ENCODE measurements at regions not wholly inside any gene's neighbourhood (a gene's known extent, or its start where the extent isn't known, plus 50 kb on each side); places are given as distances from the start of the nearest gene placed in this dataset.

GRCh38 chr11:95388086-95388485 is 157.1 kb upstream of the SESN3 start:
- no peaks in the 10 kb centered on the region for H3K36me3 ChIP-seq (ENCODE audit: insufficient read depth, low read length)
- H3K9me3 ChIP-seq (ENCODE audit: control insufficient read depth, insufficient read depth, low read length), result no peaks in the 10 kb centered on the region
- H3K4me1 ChIP-seq (ENCODE audit: insufficient read depth, low read length), result no peaks in the 10 kb centered on the region
- H3K9ac ChIP-seq (ENCODE audit: low read depth, low read length), result no peak overlapping the region

DNA sequence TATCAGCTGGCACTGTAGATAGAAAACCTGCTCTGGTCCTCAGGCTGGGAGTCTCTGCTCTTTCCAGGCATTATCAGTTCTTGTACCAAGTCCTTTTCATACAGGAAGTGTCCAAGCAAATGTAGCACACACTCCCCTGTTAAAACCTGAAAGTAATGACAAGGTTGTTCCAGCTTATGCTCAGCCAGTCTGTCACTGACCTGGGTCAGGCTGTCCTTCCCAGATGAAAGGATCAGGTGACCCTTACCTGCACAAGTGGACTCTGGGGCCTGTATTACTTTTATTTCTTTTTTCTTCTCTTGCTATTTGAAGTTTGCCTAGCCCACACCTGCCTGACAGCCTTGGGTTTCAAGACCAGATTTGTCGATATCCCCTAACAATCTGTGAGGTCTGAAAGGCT is 156.3 kb upstream of the SESN3 start:
- Histone ChIP-seq H3K9ac (ENCODE audit: low read depth, low read length) (no peak overlapping the region), H3K36me3 (ENCODE audit: insufficient read depth, low read length) (no peaks in the 10 kb centered on the region), H3K4me1 (ENCODE audit: insufficient read depth, low read length) (no peaks in the 10 kb centered on the region), H3K9me3 (ENCODE audit: control insufficient read depth, insufficient read depth, low read length) (no peaks in the 10 kb centered on the region)

DNA sequence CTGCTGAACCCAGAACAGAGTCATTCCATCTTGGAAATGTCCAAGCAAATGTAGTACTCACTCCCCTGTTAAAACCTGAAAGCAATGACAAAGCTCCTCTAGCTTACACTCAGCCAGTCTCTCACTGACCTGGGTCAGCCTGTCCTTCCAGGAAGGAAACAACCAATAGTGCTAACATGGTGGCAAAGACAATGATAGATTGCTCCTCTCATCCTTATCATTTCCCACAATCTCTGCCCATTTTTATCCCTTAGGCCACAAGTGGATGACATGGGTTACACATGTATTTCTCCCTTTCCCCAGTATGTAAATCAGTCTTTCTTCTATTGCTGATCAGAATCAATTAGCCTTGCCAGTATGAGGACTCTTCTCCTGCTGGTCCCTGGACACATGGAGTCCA is 154.6 kb upstream of the SESN3 start:
- H3K36me3 ChIP-seq (ENCODE audit: insufficient read depth, low read length), result no peaks in the 10 kb centered on the region
- H3K9ac ChIP-seq (ENCODE audit: low read depth, low read length), result no peak overlapping the region
- H3K9me3 ChIP-seq (ENCODE audit: control insufficient read depth, insufficient read depth, low read length), result no peaks in the 10 kb centered on the region
- no peaks in the 10 kb centered on the region for H3K4me1 ChIP-seq (ENCODE audit: insufficient read depth, low read length)

- H3K36me3 ChIP-seq (ENCODE audit: insufficient read depth, low read length), result no peaks in the 10 kb centered on the region
- H3K9ac ChIP-seq (ENCODE audit: low read depth, low read length), result no peak overlapping the region
- H3K9me3 ChIP-seq (ENCODE audit: control insufficient read depth, insufficient read depth, low read length), result no peaks in the 10 kb centered on the region
- H3K4me1 ChIP-seq (ENCODE audit: insufficient read depth, low read length), result peaks cover 14% of the 10 kb centered on the region
Observed at GRCh38 chr11:95379479-95379878, 148.5 kb upstream of the SESN3 start.

- H3K9ac ChIP-seq (ENCODE audit: low read depth, low read length), result no peak overlapping the region
- H3K36me3 ChIP-seq (ENCODE audit: insufficient read depth, low read length), result no peaks in the 10 kb centered on the region
- H3K9me3 ChIP-seq (ENCODE audit: control insufficient read depth, insufficient read depth, low read length), result no peaks in the 10 kb centered on the region
- peaks cover 14% of the 10 kb centered on the region for H3K4me1 ChIP-seq (ENCODE audit: insufficient read depth, low read length)
Observed at GRCh38 chr11:95378789-95379188, 147.8 kb upstream of the SESN3 start.

DNA sequence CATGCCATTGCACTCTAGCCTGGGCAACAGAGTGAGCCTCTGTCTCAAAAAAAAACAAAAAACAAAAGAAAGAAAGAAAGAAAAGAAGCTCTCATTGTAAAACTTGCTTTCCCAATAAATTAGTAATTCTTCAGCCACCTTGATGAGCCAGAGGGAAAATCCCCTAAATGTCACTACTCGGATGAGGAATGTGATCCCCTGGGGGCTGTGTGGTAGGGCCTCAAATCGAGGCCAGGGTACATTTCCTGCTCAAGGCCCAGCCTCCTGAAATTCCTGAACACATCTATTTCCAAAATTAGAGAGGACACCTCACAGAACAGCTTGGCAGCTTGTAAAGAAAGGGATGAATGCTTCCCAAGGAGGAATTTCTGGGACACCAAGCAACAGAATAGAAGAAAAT is 147.1 kb upstream of the SESN3 start:
- no peaks in the 10 kb centered on the region for H3K9me3 ChIP-seq (ENCODE audit: control insufficient read depth, insufficient read depth, low read length)
- peaks cover 14% of the 10 kb centered on the region for H3K4me1 ChIP-seq (ENCODE audit: insufficient read depth, low read length)
- no peaks in the 10 kb centered on the region for H3K36me3 ChIP-seq (ENCODE audit: insufficient read depth, low read length)
- H3K9ac ChIP-seq (ENCODE audit: low read depth, low read length), result no peak overlapping the region

GRCh38 chr11:95375886-95376285 is 144.9 kb upstream of the SESN3 start:
- Histone ChIP-seq H3K9ac (ENCODE audit: low read depth, low read length) (no peak overlapping the region), H3K4me1 (ENCODE audit: insufficient read depth, low read length) (peaks cover 14% of the 10 kb centered on the region), H3K36me3 (ENCODE audit: insufficient read depth, low read length) (no peaks in the 10 kb centered on the region), H3K9me3 (ENCODE audit: control insufficient read depth, insufficient read depth, low read length) (no peaks in the 10 kb centered on the region)

GRCh38 chr11:95375451-95375850 is 144.4 kb upstream of the SESN3 start:
- Histone ChIP-seq H3K36me3 (ENCODE audit: insufficient read depth, low read length) (no peaks in the 10 kb centered on the region), H3K4me1 (ENCODE audit: insufficient read depth, low read length) (peaks cover 14% of the 10 kb centered on the region), H3K9ac (ENCODE audit: low read depth, low read length) (no peak overlapping the region), H3K9me3 (ENCODE audit: control insufficient read depth, insufficient read depth, low read length) (no peaks in the 10 kb centered on the region)

DNA sequence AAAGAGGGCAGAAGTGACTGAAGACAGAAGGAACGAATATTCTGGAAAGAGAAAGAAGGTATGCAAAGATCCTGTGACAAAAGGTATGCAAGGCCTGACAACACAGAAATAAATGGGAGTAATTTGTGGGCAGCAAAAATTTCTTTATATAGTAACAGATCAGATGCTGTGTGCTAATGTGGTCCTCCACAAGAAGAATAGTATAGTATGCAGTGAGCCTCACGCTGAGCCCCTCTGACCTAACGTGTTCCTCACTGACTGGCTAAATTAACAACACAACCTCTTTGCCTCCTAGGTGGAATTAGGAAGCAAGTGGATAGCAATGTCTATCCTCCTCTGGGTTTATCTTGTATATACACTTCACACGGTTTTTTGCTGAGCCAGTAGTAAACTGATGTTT is 143.1 kb upstream of the SESN3 start:
- H3K9ac ChIP-seq (ENCODE audit: low read depth, low read length), result no peak overlapping the region
- no peaks in the 10 kb centered on the region for H3K9me3 ChIP-seq (ENCODE audit: control insufficient read depth, insufficient read depth, low read length)
- H3K36me3 ChIP-seq (ENCODE audit: insufficient read depth, low read length), result no peaks in the 10 kb centered on the region
- peaks cover 14% of the 10 kb centered on the region for H3K4me1 ChIP-seq (ENCODE audit: insufficient read depth, low read length)

DNA sequence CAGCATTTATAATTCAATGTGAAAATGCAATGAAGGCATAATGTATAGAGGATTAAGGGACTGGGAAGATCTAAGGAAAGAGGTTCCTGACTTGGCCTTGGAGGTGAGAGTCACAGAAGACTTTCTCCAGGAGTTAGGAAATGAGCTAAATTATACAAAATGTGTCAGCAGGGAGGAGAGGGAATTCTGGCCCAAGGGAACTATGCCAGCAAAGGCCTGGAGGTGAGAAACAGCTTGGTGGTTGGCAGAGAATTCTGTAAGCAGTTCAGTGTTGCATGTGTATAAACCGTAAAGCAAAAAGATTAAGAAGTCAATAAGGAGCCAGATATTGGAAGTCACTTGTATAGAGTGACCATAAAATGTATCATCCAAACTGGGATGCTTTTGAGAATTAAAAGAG is 142.2 kb upstream of the SESN3 start:
- Histone ChIP-seq H3K4me1 (ENCODE audit: insufficient read depth, low read length) (peaks cover 5% of the 10 kb centered on the region), H3K36me3 (ENCODE audit: insufficient read depth, low read length) (no peaks in the 10 kb centered on the region), H3K9ac (ENCODE audit: low read depth, low read length) (no peak overlapping the region), H3K9me3 (ENCODE audit: control insufficient read depth, insufficient read depth, low read length) (no peaks in the 10 kb centered on the region)

- H3K9ac ChIP-seq (ENCODE audit: low read depth, low read length), result no peak overlapping the region
- no peaks in the 10 kb centered on the region for H3K4me1 ChIP-seq (ENCODE audit: insufficient read depth, low read length)
Observed at GRCh38 chr11:95372097-95372656, 141.2 kb upstream of the SESN3 start.

DNA sequence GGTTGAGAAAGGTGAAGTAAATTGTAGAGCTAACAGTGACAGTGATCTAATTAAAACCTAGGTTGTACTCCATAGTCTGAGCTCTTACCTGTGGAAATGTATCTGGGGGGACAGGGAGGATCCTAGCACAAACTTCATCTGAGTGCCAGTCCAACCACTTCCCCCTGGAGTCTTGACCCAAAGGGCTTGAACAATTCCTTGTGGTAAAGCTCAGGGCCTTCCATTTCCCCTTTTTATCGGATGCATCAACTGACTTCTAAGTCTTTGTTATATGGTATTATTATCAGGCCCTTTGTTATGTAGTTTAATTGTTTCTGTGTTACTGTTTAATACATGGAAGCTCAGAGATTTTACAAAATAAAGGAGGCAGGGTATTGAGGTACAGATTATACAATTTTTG is 140.2 kb upstream of the SESN3 start:
- Histone ChIP-seq H3K9me3 (ENCODE audit: control insufficient read depth, insufficient read depth, low read length) (no peaks in the 10 kb centered on the region), H3K36me3 (ENCODE audit: insufficient read depth, low read length) (no peaks in the 10 kb centered on the region), H3K4me1 (ENCODE audit: insufficient read depth, low read length) (no peaks in the 10 kb centered on the region), H3K9ac (ENCODE audit: low read depth, low read length) (no peak overlapping the region)

More at GRCh38 chr11:95372097-95372656, 141.2 kb upstream of the SESN3 start:
- Histone ChIP-seq H3K9me3 (ENCODE audit: control insufficient read depth, insufficient read depth, low read length) (no peaks in the 10 kb centered on the region), H3K36me3 (ENCODE audit: insufficient read depth, low read length) (no peaks in the 10 kb centered on the region)

DNA sequence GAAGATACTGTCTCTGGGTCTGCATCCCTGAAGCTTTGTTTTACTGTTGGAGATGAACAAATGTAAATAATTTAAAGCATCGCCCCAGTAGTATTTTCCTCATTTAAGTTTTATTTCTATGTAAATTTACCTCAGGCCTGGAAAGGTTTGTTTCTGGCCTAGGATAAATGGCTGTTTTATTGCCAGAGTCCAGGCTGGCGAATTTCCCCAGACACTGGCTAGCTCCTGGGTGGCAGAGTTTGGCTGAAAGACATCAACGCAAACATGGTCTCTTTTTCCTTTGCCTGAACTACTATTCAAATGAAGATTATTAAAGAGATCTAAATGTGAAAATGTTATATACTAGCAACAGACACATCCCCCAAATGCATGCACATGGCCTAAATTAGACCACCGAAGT is 136.7 kb upstream of the SESN3 start:
- Histone ChIP-seq H3K9ac (ENCODE audit: low read depth, low read length) (no peak overlapping the region), H3K9me3 (ENCODE audit: control insufficient read depth, insufficient read depth, low read length) (no peaks in the 10 kb centered on the region), H3K4me1 (ENCODE audit: insufficient read depth, low read length) (peaks cover 14% of the 10 kb centered on the region), H3K36me3 (ENCODE audit: insufficient read depth, low read length) (no peaks in the 10 kb centered on the region)

GRCh38 chr11:95365348-95365747 is 134.3 kb upstream of the SESN3 start:
- Histone ChIP-seq H3K9me3 (ENCODE audit: control insufficient read depth, insufficient read depth, low read length) (no peaks in the 10 kb centered on the region), H3K36me3 (ENCODE audit: insufficient read depth, low read length) (no peaks in the 10 kb centered on the region; the same call in 1 of the 2 replicates), H3K9ac (ENCODE audit: low read depth, low read length) (no peak overlapping the region), H3K4me1 (ENCODE audit: insufficient read depth, low read length) (peaks cover 19% of the 10 kb centered on the region)

DNA sequence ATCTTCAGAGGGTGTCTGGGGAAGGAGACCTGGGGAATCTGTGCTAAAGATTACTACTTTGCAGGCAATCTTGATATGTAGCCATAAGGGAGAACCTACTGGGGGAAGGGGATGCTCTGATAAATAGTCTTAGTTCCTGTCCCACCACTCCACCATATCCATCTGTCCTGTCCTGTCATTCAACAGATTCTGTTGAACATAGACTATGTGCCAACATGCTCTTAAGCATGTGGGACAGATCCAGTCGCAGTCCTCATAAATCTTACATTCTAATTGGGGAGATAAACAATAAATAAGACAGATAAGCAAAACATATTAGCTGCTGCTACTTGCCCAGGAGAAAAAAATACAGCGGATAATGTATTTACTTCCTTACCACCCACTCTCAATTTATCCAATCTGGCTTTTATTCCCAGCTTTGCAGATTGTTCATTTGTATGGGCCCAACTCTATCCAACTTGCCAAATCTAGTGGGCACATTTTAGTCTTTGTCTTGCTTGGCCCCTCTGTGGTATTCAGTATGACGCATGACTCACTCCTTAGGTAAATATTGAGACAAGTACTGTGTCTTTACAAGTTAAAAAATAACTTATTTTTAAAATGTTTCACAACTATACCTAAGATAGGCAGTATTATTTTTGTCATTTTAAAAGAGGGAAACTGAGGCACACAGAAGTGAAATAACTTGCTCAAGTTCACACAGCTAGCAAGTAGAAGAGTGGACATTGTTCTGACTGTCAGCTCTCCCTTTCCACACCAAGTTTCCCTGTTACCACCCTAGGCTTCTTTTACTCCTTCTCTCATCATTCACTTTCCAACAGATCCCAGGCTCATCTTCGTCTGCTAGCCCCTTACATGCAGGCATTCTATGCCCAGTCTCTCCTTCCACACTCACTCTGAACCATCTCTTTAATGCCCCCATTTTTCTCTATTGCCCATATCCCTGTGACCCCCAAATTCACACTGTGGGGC is 133.6 kb upstream of the SESN3 start:
- H3K9ac ChIP-seq (ENCODE audit: low read depth, low read length), result no peak overlapping the region
- H3K9me3 ChIP-seq (ENCODE audit: control insufficient read depth, insufficient read depth, low read length), result no peaks in the 10 kb centered on the region
- H3K36me3 ChIP-seq (ENCODE audit: insufficient read depth, low read length), result no peaks in the 10 kb centered on the region; the same call in 1 of the 2 replicates
- H3K4me1 ChIP-seq (ENCODE audit: insufficient read depth, low read length), result peaks cover 22% of the 10 kb centered on the region

Data from ES-I3 (cell line).